ENCODE measurements at regions not wholly inside any gene's neighbourhood (a gene's known extent, or its start where the extent isn't known, plus 50 kb on each side); places are given as distances from the start of the nearest gene placed in this dataset.

DNA sequence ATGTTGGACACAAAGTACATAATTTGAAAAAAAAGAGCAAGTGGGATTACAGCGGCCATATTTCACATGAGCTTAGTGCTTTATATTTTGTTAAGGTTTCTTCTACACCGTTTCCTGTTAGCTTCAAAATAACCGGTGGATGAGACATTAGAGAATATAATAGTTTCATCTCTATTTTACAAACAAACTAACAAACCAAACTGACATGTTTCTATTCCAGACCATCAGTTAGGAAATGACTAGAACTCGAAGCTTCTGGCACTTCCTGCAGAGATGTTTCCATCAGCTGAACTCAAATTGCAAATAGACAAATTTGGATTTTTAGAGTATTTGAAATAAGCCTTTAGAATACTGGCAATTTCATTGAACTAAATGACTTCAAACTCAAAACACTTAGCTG lies 86.5 kb downstream of the MTRR start:
- DNase-seq (ENCODE audit: extremely low read depth in 1 of 2, low read depth in 1 of 2) = no peak

DNA sequence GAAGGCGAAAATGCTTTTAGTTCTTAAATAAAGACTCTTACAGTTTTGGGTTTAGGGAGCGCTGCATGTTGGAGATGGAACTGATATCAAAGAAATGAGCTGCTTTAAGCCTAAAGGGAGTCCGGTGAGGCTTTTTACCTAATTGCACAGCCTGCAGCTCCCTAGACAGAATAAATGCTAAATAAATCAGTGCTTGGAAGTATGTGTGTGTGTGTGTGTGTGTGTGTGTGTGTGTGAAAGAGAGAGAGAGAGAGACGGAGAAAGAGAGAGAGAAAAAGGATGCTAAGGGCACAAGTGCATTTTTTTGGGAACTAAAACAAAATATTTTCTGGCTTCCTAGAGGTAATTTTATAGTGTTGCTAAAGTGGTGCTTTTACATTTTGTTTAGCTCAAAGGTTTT lies 88.4 kb downstream of the MTRR start:
- DNase-seq (ENCODE audit: extremely low read depth in 1 of 2, low read depth in 1 of 2) = no peak

DNA sequence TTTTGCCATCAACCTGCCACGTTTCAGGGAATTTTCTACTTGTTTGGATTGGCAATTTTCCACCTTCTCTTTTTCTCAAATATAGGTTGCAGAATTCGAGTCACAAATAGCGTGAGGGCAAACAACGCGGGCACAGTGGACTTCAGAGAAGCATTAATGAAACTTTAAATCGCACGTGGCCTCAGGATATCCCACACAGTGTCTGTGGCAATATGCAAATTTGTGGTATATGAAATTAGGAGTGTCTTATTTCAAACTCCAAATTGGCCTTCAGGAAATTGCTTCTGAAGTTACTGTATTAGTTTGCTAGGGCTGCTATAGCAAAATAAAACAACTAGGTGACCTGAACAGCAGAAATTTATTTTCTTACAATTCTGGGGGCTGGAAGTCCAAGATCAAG lies 91.2 kb downstream of the MTRR start:
- no peak for DNase-seq (ENCODE audit: extremely low read depth in 1 of 2, low read depth in 1 of 2)

DNA sequence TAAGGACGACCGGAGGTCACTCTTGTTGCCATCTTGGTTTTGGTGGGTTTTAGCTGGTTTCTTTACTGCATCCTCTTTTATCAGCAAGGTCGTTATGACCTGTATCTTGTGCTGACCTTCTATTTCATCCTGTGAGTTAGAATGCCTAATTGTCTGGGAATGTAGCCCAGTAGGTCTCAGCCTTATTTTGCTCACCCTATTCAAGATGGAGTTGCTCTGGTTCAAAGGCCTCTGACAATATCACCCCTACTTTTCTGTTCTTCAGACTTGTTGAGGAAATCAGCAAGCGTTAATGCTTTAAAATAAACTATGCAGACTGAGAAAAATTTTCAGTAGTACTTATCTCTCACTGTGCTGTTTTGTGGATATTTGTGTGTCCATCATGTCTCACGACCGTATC lies 92.6 kb downstream of the MTRR start:
- no peak for DNase-seq (ENCODE audit: extremely low read depth in 1 of 2, low read depth in 1 of 2)

DNA sequence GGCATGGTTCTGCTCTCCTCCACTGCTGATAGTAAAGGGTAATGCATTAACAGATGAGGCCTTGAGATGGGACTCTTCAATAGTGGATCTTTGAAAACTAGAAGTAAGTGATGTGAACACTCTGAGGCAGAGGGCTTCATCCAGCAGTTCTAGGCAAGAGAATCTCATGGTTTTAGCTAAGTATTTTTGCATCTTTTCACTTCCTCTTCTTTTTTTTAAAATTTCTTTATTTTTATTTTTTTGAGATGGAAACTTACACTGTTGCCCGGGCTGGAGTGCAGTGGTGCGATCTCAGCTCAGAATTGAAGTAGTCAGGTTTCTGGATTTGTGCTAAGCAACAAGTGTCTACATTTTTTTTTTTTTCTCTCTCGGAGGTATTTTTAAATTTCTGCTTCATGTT lies 101.9 kb downstream of the MTRR start:
- DNase-seq (ENCODE audit: extremely low read depth in 1 of 2, low read depth in 1 of 2) = no peak

DNA sequence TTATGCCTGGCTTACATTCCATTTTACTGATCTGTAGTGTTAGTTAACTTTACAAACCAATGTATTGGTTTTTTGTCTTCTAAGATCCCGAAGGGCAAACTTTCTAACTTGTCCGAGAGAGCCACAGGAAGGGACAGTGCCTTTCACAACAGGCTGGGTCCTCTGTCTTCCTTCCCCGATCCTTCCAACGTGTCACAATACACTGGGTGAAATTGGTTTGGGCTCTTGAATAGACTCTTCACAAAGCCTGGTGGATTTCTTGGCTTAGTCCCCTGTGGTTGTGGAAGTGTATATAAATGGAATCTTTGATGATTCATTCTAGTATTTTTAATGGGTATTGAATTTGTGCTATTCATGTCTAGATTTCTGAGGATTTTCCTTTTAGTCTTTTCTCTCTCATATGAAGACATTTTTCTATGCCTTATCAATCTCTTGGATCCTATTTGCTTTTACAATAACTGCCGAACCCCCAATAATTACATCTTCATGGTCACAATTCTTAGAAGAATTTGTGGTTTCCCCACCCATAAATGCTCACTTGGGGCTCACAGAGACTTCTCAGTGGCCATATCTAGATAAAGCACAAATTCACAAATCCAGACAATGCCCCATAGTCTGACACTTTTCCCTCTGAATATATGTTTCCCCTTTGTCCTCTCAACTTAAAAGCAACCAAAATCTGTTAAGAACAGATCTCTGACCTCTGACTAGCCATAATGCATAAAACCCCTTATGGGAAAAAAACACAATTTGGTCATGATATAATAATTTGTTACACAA lies 107.7 kb downstream of the MTRR start:
- DNase-seq (ENCODE audit: extremely low read depth in 1 of 2, low read depth in 1 of 2) = no peak

GRCh38 chr5:7978114-7978513 lies 109.2 kb downstream of the MTRR start:
- no peak for DNase-seq (ENCODE audit: extremely low read depth in 1 of 2, low read depth in 1 of 2)

- no peak for DNase-seq (ENCODE audit: extremely low read depth in 1 of 2, low read depth in 1 of 2)
These were observed 110.0 kb downstream of the MTRR start for GRCh38 chr5:7978991-7979390.

GRCh38 chr5:7980881-7981280 lies 111.9 kb downstream of the MTRR start:
- DNase-seq (ENCODE audit: extremely low read depth in 1 of 2, low read depth in 1 of 2) = no peak

- no peak for DNase-seq (ENCODE audit: extremely low read depth in 1 of 2, low read depth in 1 of 2)
These were observed 114.5 kb downstream of the MTRR start for GRCh38 chr5:7983433-7983832.

- no peak for DNase-seq (ENCODE audit: extremely low read depth in 1 of 2, low read depth in 1 of 2)
These were observed 122.3 kb downstream of the MTRR start for GRCh38 chr5:7991125-7991821.

- DNase-seq (ENCODE audit: extremely low read depth in 1 of 2, low read depth in 1 of 2) = no peak
These were observed 126.8 kb downstream of the MTRR start for GRCh38 chr5:7995688-7996294.

GRCh38 chr5:8005416-8005815 lies 136.5 kb downstream of the MTRR start:
- no peak for DNase-seq (ENCODE audit: extremely low read depth in 1 of 2, low read depth in 1 of 2)

DNA sequence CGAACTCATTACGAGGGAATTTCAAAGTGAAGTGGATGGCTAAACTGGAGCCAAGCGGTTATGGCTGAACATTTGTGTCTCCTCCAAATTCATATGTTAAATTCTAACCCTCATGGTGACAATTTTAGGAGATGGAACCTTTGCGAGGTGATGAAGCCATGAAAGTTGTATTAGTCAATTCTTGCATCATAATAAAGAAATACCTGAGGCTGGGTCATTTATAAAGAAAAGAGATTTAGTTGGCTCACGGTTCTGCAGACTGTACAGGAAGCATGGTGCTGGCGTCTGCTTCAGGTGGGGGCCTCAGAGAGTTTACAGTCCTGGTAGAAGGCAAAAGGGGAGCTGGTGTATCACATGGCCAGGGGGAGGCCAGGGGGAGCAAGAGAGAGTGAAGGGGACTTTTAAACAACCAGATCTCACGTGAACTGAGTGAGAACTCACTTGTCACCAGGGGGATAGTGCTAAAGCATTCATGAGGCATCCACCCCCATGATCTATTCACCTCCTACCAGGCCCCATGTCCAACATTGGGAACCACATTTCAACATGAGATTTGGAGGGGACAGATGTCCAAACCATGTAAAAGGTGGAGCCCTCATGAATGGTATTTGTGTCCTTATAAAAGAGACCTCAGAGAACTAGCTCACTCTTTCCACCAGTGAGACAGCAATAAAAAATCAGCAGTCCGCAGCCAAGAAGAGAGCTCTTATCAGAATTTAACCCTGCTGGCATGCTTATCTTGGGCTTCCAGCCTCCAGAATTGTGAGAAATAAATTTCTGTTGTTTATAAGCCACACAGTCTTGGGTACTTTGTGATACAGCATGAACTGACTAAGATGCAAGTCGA lies 143.4 kb downstream of the MTRR start:
- DNase-seq (ENCODE audit: extremely low read depth in 1 of 2, low read depth in 1 of 2) = no peak

- no peak for DNase-seq (ENCODE audit: extremely low read depth in 1 of 2, low read depth in 1 of 2)
These were observed 145.2 kb downstream of the MTRR start for GRCh38 chr5:8013948-8014710.

- no peak for DNase-seq (ENCODE audit: extremely low read depth in 1 of 2, low read depth in 1 of 2)
These were observed 150.8 kb downstream of the MTRR start for GRCh38 chr5:8019719-8020218.

- no peak for DNase-seq (ENCODE audit: extremely low read depth in 1 of 2, low read depth in 1 of 2)
These were observed 152.0 kb downstream of the MTRR start for GRCh38 chr5:8020861-8021514.

DNA sequence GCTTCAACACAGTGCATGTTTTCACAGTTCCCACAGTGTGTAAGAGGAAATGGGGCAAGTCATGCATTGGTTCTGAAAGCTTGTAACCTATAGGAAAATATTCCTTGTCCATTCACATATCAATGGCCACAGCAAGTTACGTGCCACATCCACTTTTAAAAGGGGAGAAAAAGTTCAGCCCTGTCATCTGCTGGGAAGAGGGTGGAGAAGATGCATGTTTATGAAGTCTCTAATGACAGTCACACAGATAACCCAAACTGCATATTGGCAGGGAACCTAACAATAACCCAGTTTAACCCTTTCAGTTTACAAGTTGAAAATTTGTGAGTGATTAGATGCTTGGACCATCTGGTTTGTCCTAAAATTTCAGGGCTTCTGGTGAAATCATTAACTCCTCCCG lies 159.3 kb downstream of the MTRR start:
- DNase-seq (ENCODE audit: extremely low read depth in 1 of 2, low read depth in 1 of 2) = no peak

- DNase-seq (ENCODE audit: extremely low read depth in 1 of 2, low read depth in 1 of 2) = no peak
These were observed 164.3 kb downstream of the MTRR start for GRCh38 chr5:8033261-8033660.

GRCh38 chr5:8034852-8035251 lies 165.9 kb downstream of the MTRR start:
- no peak for DNase-seq (ENCODE audit: extremely low read depth in 1 of 2, low read depth in 1 of 2)

Measured in stimulated activated CD8-positive, alpha-beta memory T cell treated with anti-CD3 and anti-CD28 coated beads, Interleukin-7, amount 100 ng/mL, for 48 hours (primary cell).